Vagina (tissue), 2 donors: ENCODE measurements at regions not wholly inside any gene's neighbourhood (a gene's known extent, or its start where the extent isn't known, plus 50 kb on each side); places are given as distances from the start of the nearest gene placed in this dataset.

Source experiments
- DNase-seq, 2 donors: peaks; one replicate each; pipeline ENCODE4 v3.0.0-alpha.2; 2017; ENCODE audit errors: extremely low spot score in 2 of 2
- H3K27ac ChIP-seq: fragments of 200-600 bp; sonication (generic); one replicate; pipeline ENCODE4 v1.5.1; 2019
- H3K27me3 ChIP-seq: fragments of 200-600 bp; sonication (generic); one replicate; pipeline ENCODE4 v1.5.1; 2019
- H3K36me3 ChIP-seq, 2 donors: fragments of 200-600 bp; sonication (generic); one replicate each; pipeline ENCODE4 v1.5.1; 2017 to 2019
- H3K4me1 ChIP-seq: fragments of 200-600 bp; sonication (generic); one replicate; pipeline ENCODE4 v1.5.1; 2019
- H3K4me3 ChIP-seq, 2 donors: fragments of 200-600 bp; sonication (generic); 1 replicate in 1 of 2; 2 replicates in 1 of 2; pipeline ENCODE4 v1.5.1; 2016 to 2019
- H3K9me3 ChIP-seq: fragments of 200-600 bp; sonication (generic); one replicate; pipeline ENCODE4 v1.5.1; 2019
- CTCF ChIP-seq, 3 experiments: fragments of 450-650 bp in 2 of 3; fragments of 200-600 bp in 1 of 3; sonication (generic) in 1 of 3; IDR thresholded peaks; one replicate each; pipeline ENCODE4 v1.5.1; 2017 to 2019; ENCODE audit warnings: antibody characterized with exemption in 3 of 3, mild to moderate bottlenecking in 2 of 3, moderate library complexity in 2 of 3
- POLR2A ChIP-seq, 2 donors: fragments of 450-650 bp; IDR thresholded peaks; one replicate each; pipeline ENCODE4 v1.6.1; 2017; ENCODE audit warnings: antibody characterized with exemption in 2 of 2, mild to moderate bottlenecking in 2 of 2, moderate library complexity in 2 of 2
- POLR2AphosphoS5 ChIP-seq, 2 donors: sonication (generic); formaldehyde crosslinking; IDR thresholded peaks; one replicate each; pipeline ENCODE4 v1.9.0; 2017; ENCODE audit warnings: antibody characterized with exemption in 2 of 2, mild to moderate bottlenecking in 2 of 2, low read depth in 1 of 2; ENCODE audit not compliant: insufficient read depth in 1 of 2
- intact Hi-C: fragments of 100-400 bp; cut with DNase I; formaldehyde crosslinking; loops from one replicate; pipeline ENCODE4 v1.15.1; 2023

GRCh38 chr11:42319921-42320320 lies 860.5 kb upstream of the LRRC4C start:
- intact Hi-C loops: no loop called here
- TF ChIP-seq POLR2AphosphoS5 (IDR thresholded peaks at IDR 0.05; ENCODE audit: insufficient read depth in 1 of 2, low read depth in 1 of 2) (no peak), POLR2A (IDR thresholded peaks at IDR 0.05) (no peak), CTCF (IDR thresholded peaks at IDR 0.05) (no peak)
- Histone ChIP-seq H3K27me3 (no peaks in the 10 kb centered on the region), H3K4me1 (no peaks in the 10 kb centered on the region), H3K27ac (no peak overlapping the region), H3K36me3 (no peaks in the 10 kb centered on the region), H3K4me3 (no peak overlapping the region), H3K9me3 (no peaks in the 10 kb centered on the region)
- no peak for DNase-seq

GRCh38 chr11:42329929-42330565 lies 870.6 kb upstream of the LRRC4C start:
- intact Hi-C loops: no loop called here
- H3K4me3 ChIP-seq: no peak overlapping the region
- TF ChIP-seq POLR2AphosphoS5 (IDR thresholded peaks at IDR 0.05; ENCODE audit: insufficient read depth in 1 of 2, low read depth in 1 of 2) (peak in 1 of 2 donors; percentile 38), CTCF (IDR thresholded peaks at IDR 0.05) (no peak), POLR2A (IDR thresholded peaks at IDR 0.05) (no peak)
- H3K27me3 ChIP-seq: no peaks in the 10 kb centered on the region
- DNase-seq: no peak
- H3K9me3 ChIP-seq: no peaks in the 10 kb centered on the region
- H3K27ac ChIP-seq: no peak overlapping the region
- H3K4me1 ChIP-seq: no peaks in the 10 kb centered on the region
- no peaks in the 10 kb centered on the region for H3K36me3 ChIP-seq

GRCh38 chr11:42337786-42338455 lies 878.5 kb upstream of the LRRC4C start:
- Histone ChIP-seq H3K27me3 (no peaks in the 10 kb centered on the region), H3K36me3 (no peaks in the 10 kb centered on the region), H3K27ac (no peak overlapping the region), H3K9me3 (no peaks in the 10 kb centered on the region), H3K4me3 (no peak overlapping the region), H3K4me1 (no peaks in the 10 kb centered on the region)
- DNase-seq: no peak
- intact Hi-C loops: no loop called here
- TF ChIP-seq POLR2AphosphoS5 (IDR thresholded peaks at IDR 0.05; ENCODE audit: insufficient read depth in 1 of 2, low read depth in 1 of 2) (no peak), CTCF (IDR thresholded peaks at IDR 0.05) (no peak), POLR2A (IDR thresholded peaks at IDR 0.05) (no peak)

- TF ChIP-seq POLR2AphosphoS5 (IDR thresholded peaks at IDR 0.05; ENCODE audit: insufficient read depth in 1 of 2, low read depth in 1 of 2) (no peak), POLR2A (IDR thresholded peaks at IDR 0.05) (no peak), CTCF (IDR thresholded peaks at IDR 0.05) (no peak)
- H3K9me3 ChIP-seq: no peaks in the 10 kb centered on the region
- no peaks in the 10 kb centered on the region for H3K36me3 ChIP-seq
- H3K4me3 ChIP-seq: no peak overlapping the region
- intact Hi-C loops: no loop called here
- H3K4me1 ChIP-seq: no peaks in the 10 kb centered on the region
- no peaks in the 10 kb centered on the region for H3K27me3 ChIP-seq
- no peak overlapping the region for H3K27ac ChIP-seq
- DNase-seq: no peak
Observed at GRCh38 chr11:42344204-42344792, 884.8 kb upstream of the LRRC4C start.

- TF ChIP-seq CTCF (IDR thresholded peaks at IDR 0.05): no peak
- TF ChIP-seq POLR2AphosphoS5 (IDR thresholded peaks at IDR 0.05; ENCODE audit: insufficient read depth in 1 of 2, low read depth in 1 of 2): no peak
- TF ChIP-seq POLR2A (IDR thresholded peaks at IDR 0.05): no peak
- no peaks in the 10 kb centered on the region for H3K27me3 ChIP-seq
- no peaks in the 10 kb centered on the region for H3K4me1 ChIP-seq
- no peak overlapping the region for H3K4me3 ChIP-seq
- DNase-seq: no peak
- no peaks in the 10 kb centered on the region for H3K9me3 ChIP-seq
- intact Hi-C loops: no loop called here
- H3K27ac ChIP-seq: no peak overlapping the region
- H3K36me3 ChIP-seq: no peaks in the 10 kb centered on the region
Observed at GRCh38 chr11:42345933-42346332, 886.5 kb upstream of the LRRC4C start.
